Right kidney (tissue), 1 donor: ENCODE measurements at regions not wholly inside any gene's neighbourhood (a gene's known extent, or its start where the extent isn't known, plus 50 kb on each side); places are given as distances from the start of the nearest gene placed in this dataset.
"Not testable (repeated sequence)": the region's sequence is repeated elsewhere in the genome, so short reads cannot be mapped to it uniquely, and the experiment has no call there.

Experiments
- DNase-seq: peaks from one replicate; pipeline ENCODE4 v3.0.0-alpha.2; 2016

DNA sequence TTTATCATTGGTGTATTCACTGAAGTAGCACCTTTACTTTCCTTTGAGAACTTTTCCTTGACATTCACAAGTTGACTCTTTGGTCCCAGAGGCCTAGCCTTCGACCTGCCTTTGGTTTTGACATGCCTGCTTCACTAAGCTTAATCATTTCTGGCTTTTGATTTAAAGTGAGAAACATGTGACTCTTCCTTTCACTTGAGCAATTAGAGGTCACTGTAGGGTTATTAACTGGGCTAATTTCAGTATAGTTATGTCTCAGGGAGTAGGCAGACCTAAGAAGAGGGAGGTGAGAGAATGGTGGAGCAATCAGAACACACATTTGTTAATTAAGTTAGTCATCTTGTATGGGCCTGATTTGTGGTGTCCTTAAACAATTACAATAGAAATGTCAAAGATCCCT lies 1040.7 kb upstream of the SLC39A10 start:
- no peak for DNase-seq

DNA sequence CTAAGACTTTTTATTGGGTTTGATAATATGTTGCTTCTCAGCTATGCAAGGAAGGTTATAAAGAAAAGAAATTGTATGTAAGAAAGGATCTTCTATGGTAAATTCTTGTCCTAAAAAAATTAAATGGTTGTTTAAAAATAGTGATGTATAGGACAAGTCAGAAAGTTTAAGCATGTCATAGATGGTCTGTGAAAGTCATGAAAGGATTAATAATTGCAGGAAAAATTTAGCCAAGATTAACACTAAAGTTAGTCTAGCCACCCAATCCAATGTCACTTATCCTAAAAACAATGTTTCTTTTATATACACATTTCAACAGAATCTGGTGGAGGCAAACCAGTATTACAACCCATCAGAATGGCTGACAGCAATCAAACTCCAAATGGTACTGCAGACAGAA lies 1046.7 kb upstream of the SLC39A10 start:
- no peak for DNase-seq

DNA sequence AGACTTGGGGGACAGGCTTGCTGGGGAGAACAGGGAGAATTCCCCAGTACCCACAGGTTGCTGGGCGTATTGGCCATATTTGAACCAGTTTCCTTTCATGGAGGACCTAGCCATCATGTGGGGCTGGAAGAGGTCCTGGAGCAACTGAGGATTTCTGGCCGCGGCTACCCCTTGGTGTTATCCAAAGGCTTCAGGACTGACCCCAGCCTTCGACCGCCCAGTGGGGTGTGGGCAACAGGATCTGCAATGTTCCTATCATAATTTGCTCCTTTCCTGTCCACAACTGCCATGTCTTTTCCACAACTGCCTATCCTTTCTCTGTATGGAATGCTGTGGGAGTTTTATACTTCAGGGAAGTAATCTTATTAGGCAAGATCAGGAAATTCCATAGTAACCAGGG lies 1053.6 kb upstream of the SLC39A10 start:
- DNase-seq: no peak

DNA sequence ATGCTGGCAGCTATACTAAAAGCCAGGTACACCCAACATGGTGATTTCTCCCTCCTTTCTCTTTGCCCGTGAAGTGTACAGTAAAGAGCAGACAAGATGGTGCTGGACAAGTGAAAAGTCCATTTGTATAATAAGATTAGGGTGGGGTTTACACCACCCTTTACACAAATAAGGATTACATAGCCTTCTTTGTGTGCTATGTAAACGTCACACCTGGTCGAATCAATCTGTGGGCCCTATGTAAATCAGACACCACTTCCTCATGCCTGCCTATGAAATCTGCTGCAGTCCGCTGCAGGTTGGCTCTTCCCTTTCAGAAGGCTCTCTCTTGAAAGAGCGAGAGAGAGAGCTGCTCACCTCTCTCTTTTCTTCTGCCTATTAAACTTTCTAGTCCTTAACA lies 1054.3 kb upstream of the SLC39A10 start:
- no peak for DNase-seq

DNA sequence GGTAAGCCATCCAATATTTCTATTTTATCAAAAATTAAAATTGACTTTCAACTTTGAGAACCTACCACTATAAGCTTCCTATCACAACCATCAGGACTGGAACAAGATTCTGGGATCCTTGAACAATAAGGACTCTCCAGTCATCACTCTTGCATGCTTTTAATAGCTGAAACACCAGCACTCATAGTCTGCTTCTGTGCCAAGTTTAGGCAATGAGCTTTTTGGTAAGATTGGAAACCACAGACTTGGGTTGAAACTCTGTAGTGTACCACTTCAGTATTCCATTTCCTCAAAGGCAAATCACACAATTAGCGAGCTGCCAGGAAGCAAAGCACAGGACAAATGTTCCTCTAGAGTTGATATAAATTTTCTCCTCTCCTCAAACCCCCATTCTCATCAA lies 1065.8 kb upstream of the SLC39A10 start:
- no peak for DNase-seq

DNA sequence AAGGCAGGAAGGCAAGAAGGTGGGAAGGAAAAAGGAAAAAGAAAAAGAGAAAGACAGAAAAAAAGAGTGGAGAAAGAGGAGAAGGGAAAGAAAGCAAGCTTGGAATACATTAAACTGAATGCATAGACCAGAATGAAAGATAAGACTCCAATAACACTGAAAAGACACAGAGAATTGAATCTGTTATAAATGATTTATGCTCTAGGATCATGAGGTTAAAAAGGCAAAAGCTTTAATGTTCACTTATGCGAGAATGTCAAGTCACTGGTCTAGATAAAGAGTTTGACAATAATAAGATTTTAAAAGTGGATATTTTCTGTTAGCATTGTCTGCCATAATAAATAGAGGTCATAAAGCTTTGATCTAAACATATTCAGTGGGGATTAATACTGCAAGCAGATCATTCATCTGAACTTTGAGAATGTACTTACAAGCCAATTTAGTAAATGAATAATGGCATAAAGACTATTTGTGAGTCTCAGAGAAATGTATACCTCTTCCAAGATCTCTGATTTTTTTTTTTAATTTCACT lies 1069.2 kb upstream of the SLC39A10 start:
- no peak for DNase-seq

DNA sequence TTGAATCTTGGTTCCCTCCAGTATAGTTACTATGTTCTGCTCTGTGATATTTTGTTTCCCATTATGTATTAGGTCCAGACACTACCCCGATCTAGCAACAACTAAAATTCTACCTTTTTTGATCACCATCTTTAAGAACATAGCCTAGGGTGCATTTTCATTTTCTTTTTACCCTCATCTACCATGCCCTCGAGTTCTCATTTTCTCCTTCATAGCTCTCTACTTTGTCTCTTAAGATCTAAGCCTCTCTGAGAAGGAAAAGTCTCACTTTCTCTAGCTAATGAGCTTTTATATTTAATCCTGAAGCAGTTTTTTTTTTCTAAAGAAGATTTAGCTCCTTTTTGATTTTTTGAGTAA lies 1089.4 kb upstream of the SLC39A10 start:
- no peak for DNase-seq

DNA sequence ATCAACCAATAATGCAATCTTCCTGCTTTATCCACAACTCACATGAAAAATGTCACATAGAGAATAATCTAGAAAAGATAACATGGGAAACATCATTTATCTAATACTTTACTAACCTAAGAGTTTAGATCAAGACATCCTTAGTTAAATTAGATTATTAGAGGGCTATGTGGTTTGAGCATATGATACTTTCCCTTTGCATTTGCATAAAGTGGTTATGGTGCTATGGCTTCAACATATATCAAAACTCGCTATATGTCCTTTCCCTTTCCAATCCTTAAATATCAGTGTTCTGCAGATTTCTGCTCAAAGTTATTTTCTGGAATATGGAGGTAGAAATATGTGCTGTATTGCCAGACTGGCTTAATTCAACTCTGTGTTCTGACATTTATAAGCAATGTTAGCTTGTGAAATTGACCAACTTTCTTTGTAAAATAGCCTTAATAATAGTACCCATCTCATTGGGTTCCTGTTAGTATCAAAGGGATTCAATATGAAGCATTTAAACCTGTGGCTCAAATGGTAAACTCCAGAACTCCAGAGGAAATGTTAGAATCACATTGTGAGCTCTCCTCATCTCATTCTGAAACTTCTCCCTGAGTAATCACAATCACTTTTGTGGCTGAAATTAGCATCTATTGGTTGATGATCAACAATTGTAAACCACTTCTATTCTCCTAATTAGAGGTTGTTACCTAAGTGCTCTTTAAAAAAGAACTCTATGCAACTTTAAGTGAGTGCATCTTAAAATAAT lies 1089.9 kb upstream of the SLC39A10 start:
- no peak for DNase-seq

DNA sequence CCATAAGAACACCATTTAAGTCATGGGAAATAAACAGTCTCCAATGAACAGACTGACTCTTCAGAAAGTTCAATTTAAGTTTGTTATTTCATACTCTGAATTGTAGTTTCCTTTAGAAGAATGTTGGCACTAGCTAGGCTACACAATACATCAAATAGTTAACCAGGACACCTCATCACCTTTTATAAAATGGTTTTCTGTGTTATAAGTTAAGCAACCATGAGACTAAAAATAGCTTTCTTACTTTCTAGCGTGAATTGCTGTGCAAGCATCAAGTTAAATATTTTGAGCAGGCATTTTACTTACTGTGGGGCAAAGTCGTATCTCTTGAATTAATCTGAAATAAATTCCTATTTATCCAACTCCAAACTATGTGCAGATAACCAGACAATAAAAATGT lies 1092.6 kb upstream of the SLC39A10 start:
- DNase-seq: no peak

DNA sequence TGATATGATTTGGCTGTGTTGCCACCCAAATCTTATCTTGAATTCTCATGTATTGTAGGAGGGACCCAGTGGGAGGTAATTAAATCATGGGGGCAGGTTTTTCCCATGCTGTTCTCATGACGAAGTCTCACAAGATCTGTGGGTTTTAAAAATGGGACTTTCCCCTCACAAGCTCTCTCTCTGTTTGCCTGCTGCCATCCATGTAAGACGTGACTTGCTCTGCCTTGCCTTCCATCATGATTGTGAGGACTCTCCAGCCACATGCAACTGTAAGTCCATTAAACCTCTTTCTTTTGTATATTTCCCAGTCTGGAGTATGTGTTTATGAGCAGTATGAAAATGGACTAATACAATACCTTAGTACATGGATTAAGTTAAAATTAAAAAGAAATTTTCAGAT lies 1094.7 kb upstream of the SLC39A10 start:
- DNase-seq: no peak

DNA sequence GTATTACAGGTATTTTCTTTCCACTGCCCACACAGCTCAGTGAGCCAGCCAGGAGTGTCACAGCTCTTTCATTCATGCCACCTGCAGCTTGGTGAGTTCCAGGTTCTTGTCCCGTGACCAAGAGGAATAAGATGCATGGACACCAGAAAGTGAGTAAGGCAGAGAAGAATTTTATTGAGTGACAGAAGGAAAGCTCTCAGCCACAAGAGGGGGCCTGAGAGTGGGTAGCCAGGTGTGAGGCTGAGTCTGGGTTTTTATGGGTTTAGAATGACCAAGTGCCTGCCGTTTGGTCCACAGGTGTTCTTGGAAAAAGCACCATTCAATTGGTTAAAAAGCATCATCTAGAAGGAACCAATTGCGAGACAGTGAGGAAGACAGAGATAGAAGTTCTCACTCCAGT lies 1097.1 kb upstream of the SLC39A10 start:
- DNase-seq: no peak

DNA sequence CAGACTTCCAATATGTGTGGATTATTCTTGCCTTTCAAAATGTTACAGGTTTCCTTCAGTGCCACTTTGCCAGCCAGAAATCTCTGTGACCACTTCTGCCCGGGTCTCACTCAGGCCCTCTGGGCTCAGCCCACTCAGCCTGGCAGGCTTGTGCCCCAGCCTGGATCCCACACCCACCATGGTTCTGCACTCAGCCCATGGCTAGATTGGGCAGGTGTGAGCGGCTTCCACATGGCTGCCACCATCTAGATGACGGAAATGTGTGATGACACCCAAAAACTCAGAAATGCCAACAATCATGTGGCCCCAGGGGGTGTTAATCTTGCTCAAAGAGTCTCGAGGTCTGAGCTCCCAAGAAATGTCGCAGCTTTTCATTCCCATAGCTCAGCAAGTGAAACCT lies 1097.5 kb upstream of the SLC39A10 start:
- DNase-seq: no peak

DNA sequence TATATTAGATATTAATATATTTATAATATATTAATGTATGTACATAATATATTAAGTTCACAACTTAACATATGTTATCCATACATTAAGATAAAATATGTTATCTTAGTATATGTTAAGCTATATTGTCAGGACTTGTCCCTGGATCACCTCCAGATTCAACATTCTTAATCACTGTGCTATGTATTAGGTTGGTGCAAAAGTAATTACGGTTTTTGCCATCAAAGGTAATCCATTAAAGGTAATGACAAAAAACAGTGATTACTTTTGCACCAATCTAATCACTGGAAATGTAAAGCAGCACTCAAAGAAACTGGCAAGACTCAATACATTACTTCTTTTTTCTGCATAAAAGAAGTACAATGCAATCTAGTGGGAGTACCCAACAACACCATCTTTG lies 1099.0 kb upstream of the SLC39A10 start:
- DNase-seq: no peak

DNA sequence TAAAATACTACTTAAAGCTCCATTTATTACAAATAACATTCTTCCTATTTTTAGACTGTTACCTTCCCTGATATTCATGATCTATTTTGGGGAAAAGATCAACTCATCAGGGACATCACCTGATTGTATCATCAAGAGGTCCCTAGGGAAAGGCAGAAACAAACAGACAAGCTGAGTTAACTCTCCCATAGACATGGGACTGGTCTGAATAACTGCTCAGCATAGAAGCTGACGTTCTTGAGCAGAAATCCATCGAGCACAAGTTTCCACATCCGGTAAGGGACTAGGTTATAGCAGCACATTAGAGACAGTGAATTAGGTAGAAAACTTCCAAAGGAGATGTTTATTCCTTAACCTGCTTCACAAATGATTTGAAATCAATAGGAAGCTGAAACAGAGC lies 1100.4 kb upstream of the SLC39A10 start:
- no peak for DNase-seq

DNA sequence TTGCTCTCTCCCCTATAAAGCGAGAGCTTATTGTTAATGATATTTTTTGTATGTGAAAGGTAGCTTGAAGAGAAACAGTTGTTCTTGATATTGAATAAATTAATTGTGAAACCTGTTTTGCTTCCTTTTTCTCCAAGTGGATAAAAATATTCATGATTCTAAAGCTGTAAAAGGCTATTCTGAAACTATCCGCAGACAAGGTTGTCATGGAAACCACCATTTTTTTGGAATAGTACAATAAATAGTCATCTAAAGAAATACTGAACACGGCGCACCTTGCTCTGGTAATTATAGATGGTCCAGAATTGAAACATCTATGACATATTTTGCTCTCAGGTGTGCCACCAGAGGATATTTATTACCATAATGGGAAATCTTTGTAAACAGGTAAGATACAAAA lies 1103.0 kb upstream of the SLC39A10 start:
- no peak for DNase-seq

DNA sequence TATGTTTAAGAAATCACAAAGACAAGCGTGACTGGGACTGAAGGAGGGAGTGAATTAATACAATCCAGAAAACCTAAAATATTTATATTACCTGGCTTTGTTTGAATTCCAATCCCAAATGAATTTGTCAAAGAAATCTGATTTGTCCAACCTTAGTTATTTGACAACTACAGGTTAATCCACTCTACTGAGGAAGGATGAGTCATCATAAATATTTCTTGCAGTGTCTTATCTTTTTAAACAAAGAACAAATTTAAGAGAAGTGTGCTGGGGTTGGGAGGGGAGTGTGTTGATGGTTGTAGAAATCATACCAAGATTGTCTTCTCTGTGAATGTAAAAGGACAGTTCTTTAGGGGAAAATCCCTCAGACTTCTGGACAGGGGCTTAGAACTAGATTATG lies 1106.3 kb upstream of the SLC39A10 start:
- DNase-seq: no peak

DNA sequence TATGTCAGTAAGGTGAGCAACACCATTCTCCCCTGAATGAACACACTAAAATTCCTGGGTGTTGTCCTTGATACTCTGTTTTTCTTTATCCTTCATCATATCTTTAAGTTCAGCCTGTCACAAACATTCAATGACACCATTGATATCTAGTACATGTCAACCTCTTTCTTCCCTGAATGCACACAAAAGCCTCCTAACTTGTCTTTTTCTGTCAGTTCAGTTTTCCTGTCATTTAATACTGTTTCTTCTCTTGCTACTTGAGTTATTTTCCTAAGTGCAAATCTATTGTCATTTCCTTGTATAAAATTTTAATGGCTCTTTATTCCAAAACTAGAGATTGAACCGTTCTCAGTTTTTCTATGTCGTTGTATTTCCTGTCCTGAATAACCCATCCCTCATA lies 1107.6 kb upstream of the SLC39A10 start:
- DNase-seq: no peak

DNA sequence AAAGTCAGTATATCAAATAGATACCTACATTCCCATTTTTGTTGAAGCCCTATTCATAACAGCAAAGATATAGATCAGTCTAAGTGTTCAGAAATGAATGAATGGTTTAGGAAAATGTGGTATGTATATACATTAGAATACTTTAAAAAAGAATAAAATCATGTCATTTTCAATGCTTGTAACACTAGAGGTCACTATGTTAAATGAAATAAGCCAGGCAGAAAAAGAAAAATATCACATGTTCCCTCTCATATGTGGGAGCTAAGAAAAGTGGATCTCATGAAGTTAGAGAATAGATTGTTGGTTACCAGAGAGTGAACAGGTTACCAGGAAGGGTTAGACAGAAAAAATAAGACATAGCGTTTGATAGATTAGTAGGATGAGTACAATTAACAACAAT lies 1111.0 kb upstream of the SLC39A10 start:
- DNase-seq: no peak

DNA sequence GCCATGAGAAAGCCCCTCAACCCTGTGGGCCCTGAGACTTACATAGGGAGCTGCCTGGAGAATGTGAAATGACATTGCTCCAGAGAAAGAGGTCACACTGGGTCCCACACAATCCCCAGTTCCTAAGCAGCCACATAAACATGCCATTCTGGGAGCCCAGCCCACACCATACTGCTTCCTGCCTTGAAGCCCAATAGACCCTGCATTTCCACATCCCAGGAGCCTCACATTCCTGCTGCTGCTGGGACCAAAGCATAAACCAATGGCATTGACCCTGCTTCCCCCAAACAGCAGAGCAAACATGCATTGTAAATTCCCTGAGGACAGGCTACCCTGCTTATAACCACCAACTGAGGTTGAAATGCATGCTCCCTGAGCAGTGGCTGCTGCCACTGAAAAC lies 1117.6 kb upstream of the SLC39A10 start:
- no peak for DNase-seq

DNA sequence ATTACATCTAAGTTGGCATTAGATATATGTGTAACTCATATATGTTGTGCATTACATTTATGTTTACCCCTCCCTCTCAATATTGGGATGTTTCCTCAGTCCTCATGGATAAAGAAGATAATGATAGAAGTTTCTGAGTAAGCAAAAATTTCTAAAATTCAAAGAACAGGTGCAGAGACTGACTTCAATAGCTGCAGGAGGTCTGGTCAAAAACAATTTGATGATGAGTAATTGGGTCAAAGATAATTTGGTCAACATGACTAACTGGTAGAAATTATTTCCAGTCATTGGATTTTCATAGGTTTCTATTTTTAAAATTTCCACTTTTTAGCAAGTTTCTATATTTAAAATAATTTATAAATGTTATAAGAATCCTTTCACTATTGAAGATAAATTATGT lies 1130.9 kb upstream of the SLC39A10 start:
- DNase-seq: no peak

DNA sequence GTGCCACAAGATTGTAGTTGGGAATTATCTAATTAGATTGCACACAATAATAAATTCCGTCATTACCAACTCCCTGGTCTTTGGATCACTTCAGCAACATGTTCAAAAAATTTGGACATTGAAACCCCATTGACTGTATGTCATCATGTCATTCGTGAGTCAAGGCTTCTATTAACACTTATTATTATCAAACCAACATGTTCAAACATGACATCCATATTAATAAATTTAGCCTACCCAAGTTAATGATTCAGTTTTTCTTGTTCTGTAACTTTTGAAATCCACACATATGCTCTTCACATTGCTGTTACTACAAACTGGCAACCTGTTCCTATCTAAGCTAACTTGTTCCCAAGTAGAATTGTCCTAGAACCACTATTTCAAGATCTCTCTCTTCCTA lies 1142.7 kb upstream of the SLC39A10 start:
- no peak for DNase-seq

DNA sequence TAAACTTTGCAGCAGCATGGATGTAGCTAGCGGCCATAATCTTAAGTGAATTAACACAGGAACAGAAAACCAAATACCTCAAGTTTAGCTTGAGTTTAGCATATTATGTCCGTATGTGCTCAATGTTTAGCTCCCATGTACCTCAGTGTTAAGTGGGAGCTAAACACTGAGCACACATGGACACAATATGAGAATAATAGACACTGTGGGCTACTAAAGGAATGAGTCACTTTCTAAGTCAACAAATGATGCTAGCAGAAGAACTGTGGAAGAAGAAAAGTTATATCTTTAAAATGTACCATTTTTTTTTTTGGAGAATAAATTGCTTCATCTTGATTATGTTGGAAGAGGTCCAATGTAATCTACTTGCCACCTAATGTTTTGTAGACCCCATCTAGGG lies 1146.0 kb upstream of the SLC39A10 start:
- DNase-seq: not testable (repeated sequence)

DNA sequence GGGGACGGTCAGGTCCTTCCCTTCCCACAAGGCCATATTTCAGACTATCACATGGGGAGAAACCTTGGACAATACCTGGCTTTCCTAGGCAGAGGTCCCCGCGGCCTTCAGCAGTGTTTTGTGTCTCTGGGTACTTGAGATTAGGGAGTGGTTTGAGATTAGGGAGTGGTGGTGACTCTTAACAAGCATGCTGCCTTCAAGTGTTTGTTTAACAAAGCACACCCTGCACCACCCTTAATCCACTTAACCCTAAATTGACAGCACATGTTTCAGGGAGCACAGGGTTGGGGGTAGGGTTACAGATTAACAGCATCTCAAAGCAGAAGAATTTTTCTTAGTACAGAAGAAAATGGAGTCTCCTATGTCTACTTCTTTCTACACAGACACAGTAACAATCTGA lies 1152.2 kb upstream of the SLC39A10 start:
- DNase-seq: not testable (repeated sequence)

DNA sequence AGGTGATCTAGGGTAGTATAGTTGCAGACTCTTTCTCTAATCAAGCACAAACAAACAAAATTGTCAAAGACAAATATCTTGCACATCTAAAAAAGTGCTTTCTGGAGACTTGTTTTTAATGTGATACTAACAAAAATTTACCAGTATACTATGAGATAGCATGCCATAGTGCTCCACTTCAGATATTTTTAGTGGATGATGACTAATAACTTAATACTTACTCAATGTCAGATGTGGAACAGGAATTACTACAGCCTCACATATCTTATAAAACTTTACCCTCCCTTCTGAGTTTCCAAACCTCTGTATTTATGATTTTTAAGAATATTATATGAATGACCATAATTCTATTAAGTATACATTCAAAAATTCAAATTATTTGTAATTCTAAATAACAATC lies 1162.0 kb upstream of the SLC39A10 start:
- DNase-seq: no peak

DNA sequence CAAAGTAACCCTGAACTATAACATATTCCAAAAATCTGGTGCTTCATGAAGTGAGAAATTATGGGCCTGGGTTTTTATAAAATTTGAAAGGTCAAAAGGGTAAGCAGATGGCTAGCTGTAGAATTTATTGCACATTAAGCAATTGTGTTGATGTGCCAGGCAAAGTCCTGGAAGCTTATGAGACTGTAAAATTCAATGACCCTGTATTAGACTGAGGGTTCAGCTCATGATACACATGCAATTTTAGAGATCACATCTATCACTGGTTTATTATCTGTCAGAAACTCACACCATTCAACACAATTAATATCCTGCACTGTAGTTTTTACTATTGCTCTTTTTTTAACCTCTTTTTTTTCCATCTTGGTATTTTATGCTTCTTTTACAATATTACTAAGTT lies 1162.6 kb upstream of the SLC39A10 start:
- no peak for DNase-seq
